ENCODE measurements at regions not wholly inside any gene's neighbourhood (a gene's known extent, or its start where the extent isn't known, plus 50 kb on each side); places are given as distances from the start of the nearest gene placed in this dataset.
"Not testable (repeated sequence)": the region's sequence is repeated elsewhere in the genome, so short reads cannot be mapped to it uniquely, and the experiment has no call there.

GRCh38 chr5:159804121-159804520 lies 112.2 kb upstream of the ADRA1B start:
- DNase-seq (ENCODE audit: low read depth in 4 of 4, low spot score in 3 of 4), result no peak

DNA sequence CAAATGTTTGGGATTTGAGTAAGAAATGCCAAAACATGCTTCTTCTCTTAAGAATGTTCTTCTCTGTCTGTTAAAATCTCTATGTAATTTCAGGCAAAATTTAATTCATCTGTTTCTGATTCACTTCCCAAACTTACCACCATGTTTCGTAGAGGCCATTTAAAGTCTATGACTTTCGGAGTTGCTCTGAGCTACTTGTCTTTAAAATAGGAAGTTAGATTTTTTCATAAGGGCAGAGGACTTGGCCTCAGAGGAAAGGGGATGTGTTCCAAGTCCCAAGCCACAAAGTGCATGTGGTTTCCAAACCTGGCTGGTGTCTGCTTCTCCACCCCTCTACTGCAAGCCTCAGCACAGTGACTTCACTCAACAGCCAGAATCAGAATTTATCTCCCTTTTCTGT lies 111.3 kb upstream of the ADRA1B start:
- DNase-seq (ENCODE audit: low read depth in 4 of 4, low spot score in 3 of 4), result no peak

GRCh38 chr5:159807135-159807534 lies 109.1 kb upstream of the ADRA1B start:
- DNase-seq (ENCODE audit: low read depth in 4 of 4, low spot score in 3 of 4), result not testable (repeated sequence)

- DNase-seq (ENCODE audit: low read depth in 4 of 4, low spot score in 3 of 4), result no peak
Observed at GRCh38 chr5:159807586-159807985, 108.7 kb upstream of the ADRA1B start.

DNA sequence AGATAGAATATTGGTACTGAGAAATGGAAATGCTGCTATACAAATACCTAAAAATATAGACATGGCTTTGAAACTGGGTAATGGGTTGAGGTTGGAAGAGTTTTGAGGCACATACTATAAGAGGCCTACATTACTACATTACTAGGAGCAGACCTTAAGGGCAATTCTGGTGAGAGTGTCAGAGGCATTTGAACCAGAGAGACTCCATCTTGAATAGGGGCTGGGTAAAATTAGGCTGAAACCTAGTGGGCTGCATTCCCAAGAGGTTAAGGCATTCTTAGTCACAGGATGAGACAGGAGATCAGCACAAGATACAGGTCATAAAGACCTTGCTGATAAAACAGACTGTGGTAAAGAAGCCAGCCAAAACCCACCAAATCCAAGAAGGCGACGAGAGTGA lies 104.6 kb upstream of the ADRA1B start:
- DNase-seq (ENCODE audit: low read depth in 4 of 4, low spot score in 3 of 4), result no peak

DNA sequence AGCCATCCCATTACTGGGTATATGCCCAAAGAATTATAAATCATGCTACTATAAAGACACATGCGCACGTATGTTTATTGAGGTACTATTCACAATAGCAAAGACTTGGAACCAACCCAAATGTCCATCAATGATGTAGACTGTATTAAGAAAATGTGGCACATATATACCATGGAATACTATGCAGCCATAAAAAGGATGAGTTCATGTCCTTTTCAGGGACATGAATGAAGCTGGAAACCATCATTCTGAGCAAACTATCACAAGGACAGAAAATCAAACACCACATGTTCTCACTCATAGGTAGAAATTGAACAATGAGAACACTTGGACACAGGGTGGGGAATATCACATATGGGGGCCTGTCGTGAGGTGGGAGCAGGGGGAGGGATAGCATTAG lies 103.5 kb upstream of the ADRA1B start:
- not testable (repeated sequence) for DNase-seq (ENCODE audit: low read depth in 4 of 4, low spot score in 3 of 4)

DNA sequence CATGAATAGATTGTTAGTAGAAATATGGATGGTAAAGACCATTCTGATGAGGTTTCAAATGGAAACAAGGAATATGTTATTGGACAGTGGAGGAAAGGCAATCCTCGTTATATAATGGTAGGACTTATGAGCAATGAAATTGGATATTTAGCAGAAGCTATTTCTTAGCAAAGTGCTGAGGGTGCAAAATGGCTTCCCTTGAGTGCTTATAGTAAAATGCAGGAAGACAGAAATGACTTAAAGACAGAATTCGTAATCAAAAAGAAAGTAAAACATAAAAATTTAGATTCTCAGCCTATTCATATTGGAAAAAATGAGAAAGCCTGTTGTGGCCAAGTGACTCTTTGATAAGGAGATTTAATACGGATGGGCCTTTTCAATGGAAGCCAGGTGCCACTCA lies 102.1 kb upstream of the ADRA1B start:
- no peak for DNase-seq (ENCODE audit: low read depth in 4 of 4, low spot score in 3 of 4)

- DNase-seq (ENCODE audit: low read depth in 4 of 4, low spot score in 3 of 4), result no peak
Observed at GRCh38 chr5:159814805-159815585, 101.3 kb upstream of the ADRA1B start.

DNA sequence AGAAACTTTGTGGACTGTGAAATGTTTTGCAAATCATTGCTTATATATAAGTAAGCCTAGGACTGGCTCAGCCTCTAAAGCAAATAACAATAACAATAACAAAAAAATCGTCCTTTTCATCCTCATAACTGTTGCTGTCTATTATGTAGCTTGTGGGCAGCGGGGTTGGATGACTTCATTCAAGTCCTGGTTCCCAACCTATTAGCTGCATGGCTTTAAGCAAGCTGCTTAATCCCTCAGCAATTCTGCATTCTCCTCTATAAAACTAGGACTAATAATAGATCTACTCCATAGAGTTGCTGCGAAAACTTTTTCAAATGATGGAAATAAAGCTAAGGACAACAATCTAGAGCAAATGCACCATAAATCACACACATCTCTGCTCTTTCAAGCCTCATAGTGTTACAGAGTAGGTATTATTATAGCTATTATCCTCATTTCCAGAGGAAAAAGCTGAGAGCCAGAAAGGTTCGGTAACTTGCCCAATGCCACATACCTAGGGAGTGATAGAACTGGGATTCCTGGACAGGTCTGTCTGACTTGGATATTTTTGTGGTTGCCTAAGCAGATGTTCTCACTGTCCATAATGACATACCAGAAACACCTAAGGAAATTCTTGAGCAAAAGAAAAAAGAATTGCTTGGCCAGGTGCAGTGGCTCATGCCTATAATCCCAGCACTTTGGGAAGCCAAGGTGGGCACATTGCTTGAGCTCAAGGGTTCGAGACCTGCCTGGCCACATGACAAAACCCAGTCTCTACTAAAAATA lies 98.8 kb upstream of the ADRA1B start:
- DNase-seq (ENCODE audit: low read depth in 4 of 4, low spot score in 3 of 4), result no peak

GRCh38 chr5:159819591-159820411 lies 96.5 kb upstream of the ADRA1B start:
- peak; percentile 37 to 64 (median 54) for DNase-seq (ENCODE audit: low read depth in 4 of 4, low spot score in 3 of 4)

DNA sequence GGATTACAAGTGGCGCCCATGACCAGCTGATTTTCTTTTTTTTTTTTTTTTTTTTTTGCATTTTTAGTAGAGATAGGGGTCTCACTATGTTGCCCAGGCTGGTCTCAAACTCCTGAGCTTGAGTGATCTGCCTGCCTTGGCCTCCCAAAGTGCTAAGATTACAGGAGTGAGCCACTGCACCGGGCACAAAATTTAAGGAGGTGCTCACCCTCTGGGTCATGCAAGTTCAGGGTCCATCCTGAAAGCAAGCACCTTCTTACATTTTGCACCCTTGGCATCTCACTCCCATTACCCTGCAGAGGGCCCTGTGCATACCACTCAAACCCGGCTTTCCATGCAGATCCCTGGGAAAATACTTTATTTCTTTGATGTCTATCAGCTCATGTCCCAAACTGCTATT lies 95.6 kb upstream of the ADRA1B start:
- DNase-seq (ENCODE audit: low read depth in 4 of 4, low spot score in 3 of 4), result no peak

DNA sequence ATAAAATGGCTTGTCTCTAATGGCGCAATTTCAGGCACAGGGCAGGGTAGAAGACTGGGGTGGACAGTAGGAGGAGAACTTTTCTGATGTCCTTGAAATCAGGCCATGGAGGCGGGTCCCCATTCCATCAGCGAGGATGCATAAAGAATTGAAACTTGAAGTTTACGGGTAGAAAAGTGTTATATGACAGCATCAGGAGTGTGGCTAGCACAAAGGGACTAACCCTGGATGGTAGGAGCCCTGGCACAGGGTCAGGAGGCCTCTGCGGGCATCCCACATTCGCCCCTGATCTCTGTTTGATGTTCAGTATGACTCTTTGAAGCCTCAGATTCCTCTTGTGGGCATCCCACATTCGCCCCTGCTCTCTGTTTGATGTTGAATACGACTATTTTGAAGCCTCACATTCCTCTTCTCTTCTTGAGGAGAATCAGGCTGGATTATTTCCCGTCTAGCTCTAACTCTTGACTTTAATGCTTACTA lies 94.8 kb upstream of the ADRA1B start:
- DNase-seq (ENCODE audit: low read depth in 4 of 4, low spot score in 3 of 4), result no peak

GRCh38 chr5:159824188-159825161 lies 91.8 kb upstream of the ADRA1B start:
- no peak for DNase-seq (ENCODE audit: low read depth in 4 of 4, low spot score in 3 of 4)

DNA sequence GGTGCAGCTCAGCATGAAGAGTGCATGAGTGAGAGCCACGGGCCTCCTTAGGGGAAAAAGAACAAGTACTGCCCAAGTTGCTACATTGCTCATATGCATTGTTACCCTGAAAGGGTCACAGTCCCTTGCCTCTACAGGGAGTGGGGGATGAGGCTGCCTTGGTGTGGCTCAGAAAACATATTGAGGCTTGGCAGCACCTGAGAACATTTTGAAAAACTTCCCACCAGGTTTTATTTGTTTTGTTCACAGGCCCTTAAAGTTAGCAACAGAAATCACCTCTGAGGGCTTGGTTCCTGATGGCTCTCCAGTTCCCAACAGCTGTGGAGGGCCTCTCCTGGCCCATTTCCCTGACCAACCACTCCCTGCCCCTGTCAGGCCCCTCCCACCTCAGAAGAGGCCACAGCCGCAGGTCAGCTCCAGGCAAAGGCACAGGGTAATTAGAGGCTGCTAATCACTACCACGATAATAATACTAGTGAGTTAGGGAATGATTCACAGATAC lies 90.7 kb upstream of the ADRA1B start:
- no peak for DNase-seq (ENCODE audit: low read depth in 4 of 4, low spot score in 3 of 4)

DNA sequence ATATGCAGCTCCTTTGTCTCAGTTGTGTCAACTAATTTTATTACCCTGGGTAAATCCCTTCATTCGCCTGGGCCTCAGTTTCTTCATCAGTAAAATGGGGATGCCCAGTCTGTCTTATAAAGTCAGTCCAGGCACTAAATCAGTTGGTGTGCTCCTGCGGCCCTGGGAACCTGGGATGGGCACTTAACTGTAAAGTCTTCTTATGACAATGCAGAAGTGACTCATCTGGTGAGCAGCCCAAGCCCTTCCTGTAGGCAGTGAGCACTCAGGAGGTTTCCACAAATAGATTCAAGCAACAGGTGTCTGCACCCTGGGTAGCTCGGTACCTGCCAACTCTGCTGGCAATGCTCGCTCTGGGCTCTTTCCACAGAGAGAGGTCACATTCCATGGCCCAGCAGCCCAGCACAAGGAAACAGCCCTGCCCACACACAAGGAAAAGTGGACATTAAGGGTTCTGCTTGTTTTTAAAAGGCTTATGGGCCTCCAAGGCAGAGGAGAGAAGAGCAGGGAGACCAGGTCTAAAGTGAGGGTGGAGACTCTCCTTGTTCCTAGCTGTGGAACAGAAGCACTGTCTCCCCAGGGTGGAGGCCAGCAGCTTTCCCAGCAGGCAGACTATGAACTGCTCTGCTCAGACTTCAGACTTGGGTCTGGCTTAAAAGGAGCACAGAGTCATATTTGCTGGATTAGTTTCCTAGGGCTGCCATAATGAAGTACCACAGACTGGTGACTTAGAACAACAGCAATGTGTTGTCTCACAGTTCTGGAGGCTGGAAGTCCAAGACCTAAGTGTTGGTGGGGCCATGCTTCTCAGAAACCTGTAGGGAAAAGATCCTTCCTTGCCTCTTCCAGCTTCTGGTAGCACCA lies 89.7 kb upstream of the ADRA1B start:
- DNase-seq (ENCODE audit: low read depth in 4 of 4, low spot score in 3 of 4), result no peak

DNA sequence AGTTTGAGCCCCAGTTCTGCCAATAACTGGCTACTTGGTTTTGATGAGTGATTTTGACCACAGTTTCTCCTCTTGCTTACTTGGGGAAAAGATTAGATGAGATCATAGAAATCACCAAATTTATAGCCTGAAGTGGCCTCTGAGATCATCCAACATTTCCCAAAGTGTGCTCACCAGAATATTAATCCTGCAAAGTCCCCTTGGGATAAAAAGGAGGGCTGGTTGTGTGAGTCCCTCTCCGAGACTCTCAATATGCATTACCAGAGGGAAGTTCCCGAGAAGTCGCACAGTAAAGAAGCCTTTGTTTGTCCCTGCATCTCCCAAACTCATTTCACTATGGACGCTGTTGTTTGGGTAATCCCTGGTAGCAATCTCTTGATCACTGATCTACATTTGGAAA lies 88.4 kb upstream of the ADRA1B start:
- DNase-seq (ENCODE audit: low read depth in 4 of 4, low spot score in 3 of 4), result no peak

- no peak for DNase-seq (ENCODE audit: low read depth in 4 of 4, low spot score in 3 of 4)
Observed at GRCh38 chr5:159832073-159832472, 84.2 kb upstream of the ADRA1B start.

DNA sequence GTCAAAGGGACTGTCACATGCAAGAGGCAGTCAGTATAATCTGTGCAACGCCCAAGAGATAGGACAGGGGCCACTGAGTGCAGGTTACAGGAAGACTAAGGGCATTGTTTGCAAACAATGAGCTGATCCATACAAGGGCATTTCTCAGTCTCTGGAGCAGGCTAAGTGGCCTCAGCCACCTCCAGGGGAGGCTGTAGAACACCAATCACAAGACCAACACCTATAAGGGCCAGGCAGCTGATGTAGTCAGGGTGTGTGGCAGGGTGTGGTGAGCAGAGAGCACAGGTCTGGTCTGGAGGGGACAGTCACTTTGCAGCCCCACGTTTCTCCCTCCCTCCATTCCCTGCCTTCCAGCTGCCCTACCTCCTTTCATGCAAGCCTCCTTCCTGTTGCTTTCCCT lies 83.2 kb upstream of the ADRA1B start:
- DNase-seq (ENCODE audit: low read depth in 4 of 4, low spot score in 3 of 4), result no peak

GRCh38 chr5:159833846-159834245 lies 82.4 kb upstream of the ADRA1B start:
- no peak for DNase-seq (ENCODE audit: low read depth in 4 of 4, low spot score in 3 of 4)
